ENCODE measurements at regions not wholly inside any gene's neighbourhood (a gene's known extent, or its start where the extent isn't known, plus 50 kb on each side); places are given as distances from the start of the nearest gene placed in this dataset.
A peak's percentile ranks its signal among the peaks of the same experiment; 100 is the strongest.

DNA sequence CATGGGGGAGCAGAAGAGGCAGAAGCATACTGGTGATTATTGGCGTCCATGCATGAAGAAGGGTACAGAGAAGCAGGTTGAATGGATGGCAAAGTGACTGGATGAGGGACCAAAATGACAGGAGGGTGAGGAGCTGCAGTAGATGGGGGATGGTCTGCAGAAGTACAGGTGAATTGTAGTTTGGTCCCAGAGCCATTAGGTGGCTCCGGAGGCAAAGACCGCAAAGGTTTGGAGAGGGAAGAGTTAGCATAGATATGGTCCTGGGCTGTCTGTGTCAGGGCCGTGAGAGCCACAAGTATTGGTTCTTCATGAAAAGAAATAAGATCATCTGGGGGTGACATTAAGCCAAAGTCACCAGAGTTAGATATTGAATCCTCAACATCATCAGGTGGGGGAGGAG lies 59.0 kb upstream of the ZNF726 start:
- Histone ChIP-seq H3K4me3 (no peak overlapping the region), H3K27ac (no peak overlapping the region), H3K9me3 (ENCODE audit: low read depth) (no peaks in the 10 kb centered on the region), H3K27me3 (no peaks in the 10 kb centered on the region), H3K4me1 (ENCODE audit: low read depth) (no peaks in the 10 kb centered on the region), H3K36me3 (no peaks in the 10 kb centered on the region)
- no peak for DNase-seq (ENCODE audit: low read depth in 1 of 2, low spot score in 1 of 2)
- TF ChIP-seq, protein P1, sequence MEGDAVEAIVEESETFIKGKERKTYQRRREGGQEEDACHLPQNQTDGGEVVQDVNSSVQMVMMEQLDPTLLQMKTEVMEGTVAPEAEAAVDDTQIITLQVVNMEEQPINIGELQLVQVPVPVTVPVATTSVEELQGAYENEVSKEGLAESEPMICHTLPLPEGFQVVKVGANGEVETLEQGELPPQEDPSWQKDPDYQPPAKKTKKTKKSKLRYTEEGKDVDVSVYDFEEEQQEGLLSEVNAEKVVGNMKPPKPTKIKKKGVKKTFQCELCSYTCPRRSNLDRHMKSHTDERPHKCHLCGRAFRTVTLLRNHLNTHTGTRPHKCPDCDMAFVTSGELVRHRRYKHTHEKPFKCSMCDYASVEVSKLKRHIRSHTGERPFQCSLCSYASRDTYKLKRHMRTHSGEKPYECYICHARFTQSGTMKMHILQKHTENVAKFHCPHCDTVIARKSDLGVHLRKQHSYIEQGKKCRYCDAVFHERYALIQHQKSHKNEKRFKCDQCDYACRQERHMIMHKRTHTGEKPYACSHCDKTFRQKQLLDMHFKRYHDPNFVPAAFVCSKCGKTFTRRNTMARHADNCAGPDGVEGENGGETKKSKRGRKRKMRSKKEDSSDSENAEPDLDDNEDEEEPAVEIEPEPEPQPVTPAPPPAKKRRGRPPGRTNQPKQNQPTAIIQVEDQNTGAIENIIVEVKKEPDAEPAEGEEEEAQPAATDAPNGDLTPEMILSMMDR (IDR thresholded peaks at IDR 0.05; ENCODE audit: low read depth, low read length) = no peak

GRCh38 chr19:23851966-23852365 lies 62.7 kb upstream of the ZNF726 start:
- no peak overlapping the region for H3K27ac ChIP-seq
- no peaks in the 10 kb centered on the region for H3K36me3 ChIP-seq
- no peaks in the 10 kb centered on the region for H3K27me3 ChIP-seq
- H3K4me1 ChIP-seq (ENCODE audit: low read depth) = no peaks in the 10 kb centered on the region
- H3K9me3 ChIP-seq (ENCODE audit: low read depth) = no peaks in the 10 kb centered on the region
- TF ChIP-seq, protein P1 (IDR thresholded peaks at IDR 0.05; ENCODE audit: low read depth, low read length) = no peak
- DNase-seq (ENCODE audit: low read depth in 1 of 2, low spot score in 1 of 2) = no peak
- H3K4me3 ChIP-seq = no peak overlapping the region

DNA sequence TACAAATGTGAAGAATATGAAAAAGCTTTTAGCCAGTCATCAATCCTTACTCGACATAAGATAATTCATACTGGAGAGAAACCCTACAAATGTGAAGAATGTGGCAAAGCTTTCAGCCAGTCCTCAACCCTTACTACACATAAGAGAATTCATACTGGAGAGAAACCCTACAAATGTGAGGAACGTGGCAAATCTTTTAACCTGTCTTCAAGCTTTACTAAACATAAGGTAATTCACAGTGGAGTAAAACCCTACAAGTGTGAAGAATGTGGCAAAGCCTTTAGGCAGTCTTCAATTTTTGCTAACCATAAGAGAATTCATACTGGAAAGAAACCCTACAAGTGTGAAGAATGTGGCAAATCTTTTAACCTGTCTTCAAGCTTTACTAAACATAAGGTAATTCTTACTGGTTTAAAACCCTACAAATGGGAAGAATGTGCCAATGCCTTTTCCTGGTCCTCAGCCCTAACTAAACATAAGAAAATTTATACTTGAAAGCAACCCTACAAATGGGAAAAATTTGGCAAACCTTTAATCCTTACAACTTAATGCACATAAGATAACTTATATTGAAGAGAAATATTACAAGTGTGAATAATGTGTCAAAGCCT lies 74.1 kb upstream of the ZNF681 start:
- H3K9me3 ChIP-seq (ENCODE audit: low read depth) = no peaks in the 10 kb centered on the region

DNA sequence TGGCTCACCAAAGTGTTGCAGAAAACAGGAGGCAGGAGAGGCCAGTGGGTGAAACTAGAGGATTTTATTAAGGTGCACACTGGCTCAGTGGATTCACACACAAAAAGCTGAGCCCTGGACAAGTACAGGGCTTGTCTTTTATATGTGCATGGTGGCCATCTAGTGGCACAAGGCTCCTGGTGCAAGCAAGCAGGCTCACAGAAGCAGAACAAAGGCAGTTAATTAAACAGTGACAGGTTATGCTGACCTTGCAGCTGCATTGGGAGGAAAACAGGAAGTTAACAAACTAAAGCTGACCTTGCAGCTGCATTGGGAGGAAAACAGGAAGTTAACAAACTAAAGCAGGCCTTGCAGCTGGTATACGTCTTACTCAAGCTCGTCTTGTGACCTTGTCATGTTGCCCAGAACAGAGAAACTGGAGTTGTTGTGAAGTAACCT lies 65.3 kb upstream of the ZNF681 start:
- H3K36me3 ChIP-seq = no peaks in the 10 kb centered on the region
- H3K4me1 ChIP-seq (ENCODE audit: low read depth) = no peaks in the 10 kb centered on the region
- no peaks in the 10 kb centered on the region for H3K9me3 ChIP-seq (ENCODE audit: low read depth)
- TF ChIP-seq, protein P1 (IDR thresholded peaks at IDR 0.05; ENCODE audit: low read depth, low read length) = no peak
- no peaks in the 10 kb centered on the region for H3K27me3 ChIP-seq
- peak; percentile 1 to 4 for DNase-seq (ENCODE audit: low read depth in 1 of 2, low spot score in 1 of 2)
- H3K27ac ChIP-seq = no peak overlapping the region
- no peak overlapping the region for H3K4me3 ChIP-seq

More for the DNA sequence above, 74.1 kb upstream of the ZNF681 start:
- no peak for DNase-seq (ENCODE audit: low read depth in 1 of 2, low spot score in 1 of 2)
- H3K27me3 ChIP-seq = no peaks in the 10 kb centered on the region
- TF ChIP-seq, protein P1 (IDR thresholded peaks at IDR 0.05; ENCODE audit: low read depth, low read length) = no peak
- H3K27ac ChIP-seq = no peak overlapping the region
- H3K36me3 ChIP-seq = no peaks in the 10 kb centered on the region
- no peak overlapping the region for H3K4me3 ChIP-seq
- H3K4me1 ChIP-seq (ENCODE audit: low read depth) = no peaks in the 10 kb centered on the region

DNA sequence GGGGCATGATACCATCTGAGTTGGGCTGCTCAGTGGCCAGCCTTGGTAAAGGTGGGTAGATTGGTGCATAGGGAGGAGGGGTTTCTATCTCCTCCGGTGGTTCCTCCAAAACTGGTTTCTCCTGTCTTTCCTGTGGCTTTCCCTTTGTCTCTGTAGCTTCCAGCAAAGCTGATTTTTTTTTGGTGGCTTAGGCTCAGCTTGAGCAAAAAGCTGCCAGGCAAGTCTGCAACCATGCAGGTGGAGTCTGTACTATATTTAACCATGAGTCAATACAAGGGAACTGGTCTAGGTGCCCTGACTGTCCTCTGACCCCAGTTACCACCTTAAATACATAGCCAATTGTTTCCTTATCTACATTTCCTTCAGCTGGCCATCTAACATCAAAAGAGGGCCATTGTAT lies 64.0 kb upstream of the ZNF681 start:
- H3K27ac ChIP-seq = no peak overlapping the region
- H3K36me3 ChIP-seq = no peaks in the 10 kb centered on the region
- no peaks in the 10 kb centered on the region for H3K9me3 ChIP-seq (ENCODE audit: low read depth)
- no peak for DNase-seq (ENCODE audit: low read depth in 1 of 2, low spot score in 1 of 2)
- TF ChIP-seq, protein P1 (IDR thresholded peaks at IDR 0.05; ENCODE audit: low read depth, low read length) = no peak
- no peak overlapping the region for H3K4me3 ChIP-seq
- H3K27me3 ChIP-seq = no peaks in the 10 kb centered on the region
- no peaks in the 10 kb centered on the region for H3K4me1 ChIP-seq (ENCODE audit: low read depth)

All from cardiac muscle cell (in vitro differentiated cells and primary cell).